ENCODE measurements at regions not wholly inside any gene's neighbourhood (a gene's known extent, or its start where the extent isn't known, plus 50 kb on each side); places are given as distances from the start of the nearest gene placed in this dataset.
"Not testable (repeated sequence)": the region's sequence is repeated elsewhere in the genome, so short reads cannot be mapped to it uniquely, and the experiment has no call there.

DNA sequence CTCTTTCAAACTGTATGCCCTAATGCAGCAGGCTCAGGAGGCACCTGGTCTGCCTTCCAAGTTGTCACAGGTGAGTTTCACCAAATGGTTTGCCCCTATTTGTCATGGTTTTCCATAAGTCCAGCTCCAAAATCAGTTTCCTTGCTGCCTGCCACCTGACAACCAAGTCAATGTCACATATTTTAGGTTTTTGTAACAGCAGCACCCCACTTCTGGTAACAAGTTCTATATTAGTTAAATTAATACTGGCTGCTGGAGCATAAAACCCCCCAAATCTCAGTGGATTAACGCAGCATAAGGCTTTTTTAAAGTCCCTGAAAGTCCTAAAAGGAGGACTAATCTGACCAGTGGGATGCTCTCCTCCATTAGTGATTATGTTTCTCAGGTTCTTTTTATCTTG is 200.7 kb downstream of the RRAGC start:
- DNase-seq = no peak

DNA sequence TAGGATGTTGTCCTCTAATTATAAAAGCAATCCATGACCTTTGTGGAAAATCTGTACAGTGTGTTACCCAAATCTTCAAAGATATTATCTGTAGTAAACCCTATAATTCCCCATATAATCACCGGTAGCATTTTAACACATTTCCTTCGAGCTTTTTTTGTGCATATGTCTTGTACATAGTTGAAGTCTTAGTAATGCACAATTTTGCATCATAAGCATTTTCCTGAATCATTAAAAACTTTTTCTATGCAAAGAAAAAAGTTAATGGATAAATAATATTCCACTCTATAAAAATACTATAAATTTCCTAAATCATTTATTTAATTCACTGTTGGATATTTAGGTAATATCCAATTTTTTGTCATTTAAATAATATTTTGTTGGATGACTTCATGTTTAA is 201.7 kb downstream of the RRAGC start:
- DNase-seq = no peak

DNA sequence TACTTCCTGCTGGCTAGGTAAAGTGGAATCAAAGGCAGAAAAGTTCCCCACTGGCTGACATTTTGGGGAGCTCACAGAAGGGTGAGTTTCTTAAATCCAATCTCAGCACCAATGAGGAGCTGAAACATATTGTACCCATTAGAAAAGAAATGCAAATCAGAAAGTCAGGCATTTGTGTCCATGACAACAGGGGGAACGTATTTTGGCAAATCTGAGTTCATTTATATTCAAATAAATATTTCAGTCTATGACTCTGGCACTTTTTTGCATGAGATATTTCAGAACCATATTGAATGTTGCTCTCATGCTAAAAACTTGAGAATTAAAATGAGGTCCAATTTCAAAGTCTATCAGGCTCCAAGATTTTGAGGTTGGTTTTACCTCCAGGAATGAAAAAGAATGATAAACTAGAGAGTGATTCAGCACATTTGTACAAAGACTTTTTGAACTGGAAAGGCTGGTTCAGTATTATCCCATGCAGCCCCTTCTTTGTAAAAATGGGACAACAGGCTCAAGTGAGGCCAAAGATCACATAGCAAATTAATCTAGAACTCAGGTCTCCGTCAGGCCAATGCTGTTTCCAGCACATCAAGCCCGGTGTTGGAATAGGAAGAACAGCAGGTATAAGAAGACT is 202.2 kb downstream of the RRAGC start:
- no peak for DNase-seq

DNA sequence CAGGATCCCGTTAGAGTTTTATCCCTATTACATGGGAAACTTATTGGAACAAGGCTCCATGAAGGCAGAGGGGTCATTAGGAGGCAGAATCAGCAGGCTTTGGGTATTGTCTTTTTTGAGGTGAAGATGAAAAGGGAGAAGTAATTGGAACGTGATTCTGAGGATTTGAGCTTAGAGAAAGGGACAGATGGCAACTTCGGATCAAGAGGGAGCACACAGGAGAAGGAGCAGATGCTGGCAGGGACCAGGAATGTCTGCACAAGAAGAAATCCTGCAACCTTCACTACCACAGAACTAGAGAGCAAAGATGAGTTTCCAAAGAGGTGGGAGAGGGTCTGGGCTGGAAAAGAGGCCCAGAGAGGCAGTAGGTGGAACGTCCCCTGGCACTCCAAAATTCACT is 202.8 kb downstream of the RRAGC start:
- DNase-seq = no peak

DNA sequence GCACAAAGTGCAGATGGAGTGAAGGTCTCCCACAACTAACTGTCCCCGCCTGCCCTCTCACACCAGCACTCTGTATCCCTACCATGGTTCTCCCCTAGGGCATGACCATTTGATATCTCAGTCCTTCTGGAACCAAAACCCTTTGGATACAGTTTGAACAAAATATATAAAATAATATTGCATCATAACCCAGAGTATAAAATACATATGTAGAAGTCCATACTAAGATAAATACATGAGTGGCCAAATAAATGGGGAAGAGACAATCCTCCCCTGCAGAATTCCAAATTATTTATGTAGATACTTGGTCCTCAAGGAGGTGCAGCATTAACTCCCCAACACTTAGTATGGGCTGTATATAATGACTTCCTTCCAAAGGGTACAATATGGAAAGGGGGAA is 207.4 kb downstream of the RRAGC start:
- DNase-seq = no peak

DNA sequence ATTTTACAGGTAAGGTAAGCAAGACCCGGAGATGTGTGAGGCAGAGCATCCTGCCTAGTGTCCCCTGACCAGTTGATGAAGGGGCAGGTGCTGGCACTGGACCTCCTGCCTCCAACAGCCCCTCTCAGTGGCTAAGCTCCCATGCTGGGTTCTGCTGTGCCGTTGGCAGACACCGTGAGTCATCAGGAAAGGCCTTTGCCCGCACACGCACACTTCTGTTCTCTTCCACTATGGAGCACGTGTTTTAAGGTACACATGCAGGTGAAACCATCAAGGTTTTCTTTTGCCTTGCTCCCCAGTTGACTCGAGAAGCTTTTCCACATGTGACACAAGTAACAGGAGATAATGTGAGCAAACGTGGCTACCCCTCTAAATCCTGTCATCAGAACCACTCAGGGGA is 207.9 kb downstream of the RRAGC start:
- no peak for DNase-seq

DNA sequence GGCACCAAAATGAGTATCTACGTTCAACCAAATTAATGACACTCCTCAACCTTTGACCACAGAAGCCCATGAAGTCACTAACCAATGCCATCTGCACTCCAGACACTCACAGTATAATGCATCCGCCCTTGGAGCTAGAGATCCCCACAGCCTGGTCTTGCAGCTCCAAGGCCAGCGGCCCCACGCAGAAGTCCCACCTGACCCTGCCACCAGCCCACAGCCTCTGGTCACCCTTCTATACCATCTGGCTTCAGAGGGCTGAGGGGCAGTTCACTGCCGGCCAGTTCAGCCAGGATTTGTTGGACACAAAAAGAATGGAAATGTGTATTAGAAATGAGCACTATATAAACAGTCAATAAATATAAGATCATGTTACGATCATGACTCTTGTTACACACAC is 211.2 kb downstream of the RRAGC start:
- DNase-seq = no peak

DNA sequence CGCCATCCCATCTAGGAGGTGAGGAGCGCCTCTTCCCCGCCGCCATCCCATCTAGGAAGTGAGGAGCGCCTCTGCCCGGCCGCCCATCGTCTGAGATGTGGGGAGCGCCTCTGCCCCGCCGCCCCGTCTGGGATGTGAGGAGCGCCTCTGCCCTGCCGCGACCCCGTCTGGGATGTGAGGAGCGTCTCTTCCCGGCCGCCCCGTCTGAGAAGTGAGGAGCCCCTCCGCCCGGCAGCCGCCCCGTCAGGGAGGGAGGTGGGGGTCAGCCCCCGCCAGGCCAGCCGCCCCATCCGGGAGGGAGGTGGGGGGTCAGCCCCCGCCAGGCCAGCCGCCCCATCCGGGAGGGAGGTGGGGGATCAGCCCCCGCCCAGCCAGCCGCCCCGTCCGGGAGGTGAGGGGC is 212.2 kb downstream of the RRAGC start:
- DNase-seq = not testable (repeated sequence)

DNA sequence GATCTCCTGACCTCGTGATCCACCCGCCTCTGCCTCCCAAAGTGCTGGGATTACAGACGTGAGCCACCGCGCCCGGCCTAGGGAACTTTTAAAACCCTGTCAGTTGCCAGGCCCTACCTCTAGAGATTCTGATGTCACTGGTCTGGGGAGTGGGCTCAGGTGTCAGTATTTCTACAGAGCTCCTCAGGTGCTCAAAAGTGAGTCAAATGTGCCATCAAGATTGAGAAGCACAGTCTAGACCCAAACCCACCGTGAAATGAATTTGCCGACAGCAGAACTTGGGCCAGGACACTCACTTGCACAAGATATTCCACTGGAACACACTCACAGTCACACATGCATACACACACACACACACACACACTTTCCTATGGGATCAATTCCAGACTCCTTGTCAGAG is 215.5 kb downstream of the RRAGC start:
- DNase-seq = no peak

DNA sequence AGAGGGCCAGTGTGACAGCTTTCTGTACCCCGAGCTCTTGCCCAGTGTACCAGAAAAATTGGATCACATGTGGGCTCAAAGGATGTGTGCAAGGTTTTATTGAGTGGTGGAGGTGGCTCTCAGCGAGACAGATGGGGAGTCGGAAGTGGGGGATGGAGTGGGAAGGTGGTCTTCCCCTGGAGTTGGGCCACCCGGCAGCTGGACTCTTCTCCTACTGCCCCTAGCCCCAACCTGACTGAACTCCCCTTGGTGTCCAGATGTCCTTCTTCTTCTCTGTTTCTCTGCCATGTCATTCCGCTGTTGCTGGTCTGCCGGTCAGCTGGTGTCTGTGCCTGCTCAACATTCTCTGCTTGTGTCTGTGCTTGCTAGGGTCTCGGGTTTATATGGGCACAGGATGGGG is 217.9 kb downstream of the RRAGC start:
- no peak for DNase-seq

DNA sequence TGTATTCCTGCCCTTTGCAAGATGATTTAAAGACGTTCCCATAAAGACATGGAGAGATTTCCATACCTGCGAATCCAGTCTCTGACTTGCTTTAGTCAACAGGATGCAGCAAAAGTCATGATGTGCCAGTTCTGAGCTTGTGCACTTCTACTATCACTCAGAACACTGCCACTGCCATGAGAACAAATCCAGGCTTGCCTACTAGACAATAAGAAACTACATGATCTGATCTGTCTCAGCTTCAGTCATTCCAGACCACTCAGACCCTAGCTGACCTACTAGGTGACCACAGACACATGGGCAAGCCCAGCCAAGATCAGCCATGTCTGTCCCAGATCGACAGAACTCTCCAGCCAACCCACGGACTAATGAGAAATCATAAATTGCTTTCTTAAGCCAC is 219.2 kb downstream of the RRAGC start:
- no peak for DNase-seq

DNA sequence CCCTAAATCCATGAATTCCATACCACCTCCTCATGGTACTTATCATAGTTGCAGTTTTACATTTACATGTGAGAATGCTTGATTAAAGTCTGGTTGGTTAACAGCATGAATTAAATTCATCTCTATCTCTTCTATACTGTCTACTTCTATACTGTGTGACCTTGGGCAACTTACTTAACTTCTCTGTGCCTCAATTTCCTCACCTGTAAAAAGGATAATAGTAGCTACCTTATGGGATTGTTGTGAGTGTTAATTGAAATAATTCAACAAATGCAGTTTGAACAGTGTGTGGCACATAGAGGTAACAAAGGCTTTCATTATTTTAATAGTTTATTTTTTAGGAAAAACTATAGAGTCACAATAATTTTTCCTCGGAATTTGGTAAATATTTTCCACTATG is 231.3 kb downstream of the RRAGC start:
- no peak for DNase-seq

DNA sequence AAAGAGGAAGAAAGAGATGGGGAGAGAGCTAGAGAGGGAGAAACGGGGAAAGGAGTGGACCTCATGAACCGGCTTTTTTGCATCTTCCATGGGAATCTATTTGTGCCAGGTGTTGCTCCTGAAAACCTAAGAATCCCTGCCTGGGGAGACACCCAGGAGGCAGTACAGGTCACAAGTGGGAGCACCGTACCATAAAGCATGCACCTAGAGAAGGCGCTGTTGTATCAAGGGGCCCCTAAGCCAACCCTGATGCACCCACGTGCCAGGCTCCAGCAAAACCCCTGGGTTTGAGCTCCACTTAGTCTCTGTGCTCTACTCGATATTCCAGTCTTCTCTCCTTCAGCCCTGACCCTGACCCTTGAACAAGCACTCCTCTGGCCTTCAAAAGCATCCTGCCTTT is 233.6 kb downstream of the RRAGC start:
- no peak for DNase-seq

DNA sequence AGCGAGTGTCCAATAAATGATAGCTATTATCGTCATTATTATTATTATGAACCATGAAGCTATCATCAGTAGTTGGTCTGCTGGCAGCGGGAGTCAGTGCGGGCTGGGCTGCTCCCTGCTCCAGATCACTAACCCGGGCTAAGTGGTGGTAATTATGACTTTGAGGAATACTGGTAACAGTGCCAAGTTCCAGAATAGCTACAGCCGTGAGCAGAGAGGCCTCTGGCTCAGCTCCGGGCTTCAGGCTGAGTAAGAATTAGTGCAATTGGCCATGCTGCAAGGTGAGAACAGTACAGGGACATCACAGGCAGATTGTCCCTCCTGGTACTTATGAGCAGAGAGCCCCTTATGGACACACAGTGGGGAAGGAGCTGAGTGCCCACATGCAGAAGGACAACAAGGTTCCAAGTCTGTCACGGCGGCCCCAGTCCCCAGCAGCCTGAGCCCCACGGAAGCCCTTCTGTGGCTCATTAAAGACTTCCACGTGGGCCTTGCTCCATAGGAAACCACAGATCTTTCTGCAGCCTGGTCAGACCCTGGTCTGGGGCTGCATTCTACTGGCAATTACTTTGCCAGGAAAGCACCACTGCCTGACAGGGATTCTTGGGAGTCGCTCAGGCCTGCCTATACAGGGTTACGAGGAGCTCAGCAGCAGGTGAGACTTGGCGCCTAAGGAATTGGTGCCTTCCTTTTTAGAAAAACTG is 235.1 kb downstream of the RRAGC start:
- peak in 2 of 3 experiments; percentile 31 to 75 for DNase-seq

DNA sequence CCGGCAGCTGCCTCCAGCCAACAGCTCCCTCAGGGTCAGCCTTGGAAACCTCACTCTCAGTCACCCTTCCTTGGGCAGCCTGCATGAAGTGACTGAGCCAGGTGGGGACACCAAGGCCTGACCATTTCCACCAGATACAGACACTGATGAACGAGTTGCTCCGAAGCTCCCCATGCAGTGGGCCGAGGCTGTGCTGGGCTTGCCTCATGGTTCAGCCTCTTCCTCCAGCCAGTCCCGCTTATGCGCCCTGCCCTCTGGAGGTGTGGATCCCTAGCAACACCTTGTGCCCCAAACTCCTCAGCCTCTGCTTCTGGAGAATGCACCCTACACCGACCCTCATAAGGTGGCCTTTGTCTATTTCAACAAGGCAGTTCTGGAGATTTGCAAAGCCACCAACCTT is 236.0 kb downstream of the RRAGC start:
- DNase-seq = no peak

DNA sequence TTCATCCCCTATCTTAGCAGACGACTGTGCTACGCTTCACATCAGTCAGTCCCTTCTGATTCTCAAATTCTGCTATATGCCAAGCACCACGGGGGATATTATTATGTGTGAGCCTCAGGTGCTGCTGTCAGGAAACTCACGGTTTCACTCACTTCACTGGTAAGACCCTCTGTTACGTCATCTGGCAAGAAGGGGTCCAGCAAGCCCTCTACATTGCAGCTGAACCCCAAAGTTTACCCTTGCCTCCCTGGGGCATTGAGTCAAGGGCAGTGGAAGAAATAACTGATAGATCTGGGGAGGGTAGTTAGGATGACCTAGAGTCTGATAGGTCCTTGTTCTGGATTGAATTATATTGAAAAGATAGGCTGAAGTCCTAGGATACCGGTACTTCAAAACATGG is 237.4 kb downstream of the RRAGC start:
- DNase-seq = no peak

DNA sequence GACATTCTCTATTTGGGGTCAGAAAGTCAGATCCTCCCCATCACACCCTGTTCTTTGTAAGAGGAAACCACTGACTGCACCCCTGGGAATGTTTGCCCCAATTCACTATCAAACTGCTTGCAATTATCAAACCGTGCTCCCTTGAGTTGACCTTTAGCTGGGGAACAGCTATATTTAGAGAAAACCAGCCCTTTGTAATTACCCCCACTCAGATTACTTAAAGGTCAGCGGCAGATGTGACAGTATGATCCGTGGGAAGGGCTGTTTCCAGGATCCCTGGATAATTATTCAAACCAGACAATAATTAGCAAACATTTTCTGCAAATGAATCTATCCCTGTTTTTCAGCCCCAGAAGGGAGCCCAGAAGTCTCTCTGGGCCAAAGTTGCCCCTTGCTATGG is 242.7 kb downstream of the RRAGC start:
- no peak for DNase-seq

DNA sequence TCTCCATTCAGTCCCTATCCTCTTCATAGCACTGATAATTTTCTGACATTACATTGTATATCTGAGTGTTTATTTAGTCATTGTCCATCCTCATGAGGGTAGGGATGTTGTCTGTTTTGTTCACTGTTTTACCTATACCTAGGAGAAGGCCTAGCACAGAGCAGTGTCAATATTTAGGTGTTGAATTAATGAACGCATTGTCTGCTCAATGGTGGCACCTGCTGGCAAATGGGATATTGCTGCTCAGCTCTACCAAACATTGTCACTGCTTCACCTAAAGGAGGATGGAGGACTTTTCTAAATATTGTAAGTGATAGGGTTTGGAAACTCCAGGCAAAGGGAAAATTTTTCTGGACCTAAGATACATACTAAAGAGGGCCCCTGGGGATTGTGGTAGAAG is 243.9 kb downstream of the RRAGC start:
- no peak for DNase-seq

DNA sequence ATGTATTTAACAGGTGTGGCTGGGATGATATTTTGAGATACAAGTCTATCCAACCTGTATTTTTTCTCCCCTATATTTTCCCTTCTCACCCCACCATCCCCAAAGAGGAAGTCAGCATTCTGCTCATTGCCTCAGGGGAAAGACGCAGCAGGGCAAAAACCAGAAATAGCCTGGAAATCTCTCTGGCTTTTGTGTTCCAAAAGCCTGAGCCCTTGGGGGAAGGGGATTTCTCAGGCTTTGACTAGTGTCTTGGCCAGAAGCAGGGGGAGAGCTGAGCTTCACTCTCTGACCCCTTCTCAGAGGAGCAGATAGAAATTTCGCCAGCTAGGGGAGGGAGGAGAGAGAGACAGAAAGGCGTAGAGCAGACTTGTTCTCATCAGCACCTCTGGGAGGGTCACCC is 244.7 kb downstream of the RRAGC start:
- DNase-seq = no peak

DNA sequence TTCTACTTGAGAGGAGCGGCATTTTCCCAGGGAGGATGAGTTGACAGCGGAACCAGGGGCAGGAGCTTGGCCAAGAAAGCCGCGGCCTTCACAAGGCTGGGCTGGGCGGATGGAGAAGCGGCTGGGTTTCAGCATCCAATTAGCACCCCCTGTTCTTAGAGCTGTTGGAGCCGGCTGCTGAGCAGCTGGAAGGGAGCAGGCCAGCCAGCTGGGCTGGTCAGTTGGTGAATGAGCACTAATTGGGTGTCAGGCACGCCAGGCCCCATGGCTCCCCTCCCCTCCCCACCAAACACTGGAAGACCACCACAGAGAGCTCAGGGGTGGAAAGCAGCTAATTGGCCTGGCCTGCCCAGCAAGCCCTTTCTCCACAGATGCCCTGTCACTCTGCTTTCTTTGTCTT is 245.6 kb downstream of the RRAGC start:
- DNase-seq = peak in 2 of 3 experiments; percentile 16 to 73

DNA sequence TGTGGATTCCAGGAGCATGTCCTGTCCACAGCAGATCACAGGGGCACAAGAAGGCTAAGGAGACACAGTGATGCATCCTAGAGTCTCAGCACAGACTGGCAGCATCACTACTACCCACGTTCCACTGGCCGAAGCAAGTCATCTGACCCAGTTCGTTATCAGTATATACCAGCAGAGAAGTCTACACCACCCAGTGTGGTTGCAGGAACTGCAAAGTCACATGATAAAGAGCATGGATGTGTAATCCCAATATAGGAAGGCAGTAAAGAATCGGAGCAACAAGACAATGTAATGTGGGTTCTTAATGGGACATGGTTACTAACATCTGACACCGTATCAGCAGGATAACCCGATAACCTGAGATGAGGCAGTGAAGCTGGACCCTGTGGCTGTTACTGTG is 246.6 kb downstream of the RRAGC start:
- no peak for DNase-seq

DNA sequence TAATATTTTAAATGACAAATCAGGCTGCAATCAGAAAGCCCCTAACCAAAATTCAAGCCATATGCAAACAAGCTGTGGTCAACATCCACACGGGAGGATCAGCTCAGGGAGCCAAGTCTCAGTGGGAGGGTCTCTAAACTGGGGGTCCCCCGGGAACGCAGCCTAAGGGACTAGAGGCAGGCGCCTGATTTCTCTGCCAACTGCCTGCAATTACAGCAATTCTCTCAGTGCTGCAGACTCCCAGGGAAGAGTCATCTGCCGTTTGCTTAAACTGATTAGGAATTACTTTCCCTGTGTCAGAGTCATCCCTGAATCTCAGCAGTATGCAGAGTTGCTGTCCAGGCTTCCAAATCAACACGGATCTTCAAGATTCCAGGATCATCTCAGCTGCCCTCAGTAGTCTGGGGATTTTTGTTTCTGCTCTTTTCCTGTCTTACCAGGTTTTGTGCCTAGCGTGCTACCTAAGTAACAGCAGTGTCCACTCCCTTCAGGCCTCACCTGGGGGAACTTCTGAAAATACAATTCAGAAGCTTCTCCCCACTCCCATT is 247.8 kb downstream of the RRAGC start:
- DNase-seq = peak in 1 of 3 experiments; percentile 29

DNA sequence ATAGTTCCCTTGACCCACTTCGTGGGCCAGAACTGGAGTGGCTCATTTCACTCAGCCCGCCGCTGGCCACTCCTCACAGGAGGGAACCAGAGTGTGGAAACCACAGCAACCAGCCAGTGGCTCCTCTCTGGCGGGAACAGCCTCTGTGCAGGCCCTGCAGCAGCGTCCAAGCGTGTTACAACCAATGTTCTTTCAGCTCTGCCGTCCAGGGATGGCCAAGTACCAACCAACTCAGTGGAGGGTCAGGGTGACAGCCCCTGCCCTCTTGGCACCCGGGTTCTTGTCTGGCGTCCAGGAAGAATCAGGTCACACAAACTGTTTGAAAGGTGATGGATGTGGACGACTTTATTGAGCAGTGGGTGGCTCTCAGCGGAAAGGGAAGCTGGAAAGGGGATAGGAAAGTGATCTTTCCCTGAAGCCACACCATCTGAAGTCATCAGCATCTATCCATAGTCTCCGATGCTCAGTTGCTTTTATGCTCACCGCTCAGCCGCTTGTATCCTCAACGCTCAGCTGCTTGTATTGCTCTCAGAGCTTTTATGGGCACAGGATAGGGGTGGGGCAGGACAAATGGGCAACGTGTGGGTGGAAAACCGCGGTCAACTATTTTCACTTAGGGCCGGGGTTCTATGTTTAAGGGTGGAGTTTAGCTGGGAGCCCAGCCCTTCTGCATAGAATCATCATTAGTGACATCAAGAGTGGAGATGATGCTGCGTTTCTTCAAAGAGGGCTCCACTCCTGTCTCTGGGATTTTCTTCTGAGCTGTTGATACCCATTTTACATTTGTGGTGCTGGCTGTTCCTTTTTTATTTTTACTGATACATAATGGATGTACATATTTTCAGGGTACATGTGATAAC is 250.2 kb downstream of the RRAGC start:
- no peak for DNase-seq

Data from NCI-H1417 (cell line).